ENCODE measurements at regions not wholly inside any gene's neighbourhood (a gene's known extent, or its start where the extent isn't known, plus 50 kb on each side); places are given as distances from the start of the nearest gene placed in this dataset.

GRCh38 chr4:170705907-170706306, 616.2 kb upstream of the AADAT start:
- WGBS (ENCODE audit: extremely low coverage, insufficient coverage, insufficient read length) = no CpG with 5 or more reads among the region's 3 CpGs
- no peak overlapping the region for H2BK120ac ChIP-seq (ENCODE audit: insufficient read depth, low read length, poor library complexity)
- H4K12ac ChIP-seq (ENCODE audit: low read depth, low read length) = no peak overlapping the region
- no peak overlapping the region for H3K4me3 ChIP-seq (ENCODE audit: low read depth, low read length)
- H2BK12ac ChIP-seq (ENCODE audit: low read length) = no peak overlapping the region
- H4K8ac ChIP-seq (ENCODE audit: low read depth, low read length) = no peak overlapping the region
- no peaks in the 10 kb centered on the region for H3K27me3 ChIP-seq (ENCODE audit: insufficient read depth, low read length)
- H3K79me1 ChIP-seq (ENCODE audit: low read length) = no peaks in the 10 kb centered on the region
- no peak overlapping the region for H2AK5ac ChIP-seq (ENCODE audit: low read length)
- no peak overlapping the region for H3K9ac ChIP-seq (ENCODE audit: low read length)
- no peak overlapping the region for H2BK5ac ChIP-seq (ENCODE audit: low read depth, low read length, poor library complexity)
- no peak overlapping the region for H3K14ac ChIP-seq (ENCODE audit: low read length)
- no peaks in the 10 kb centered on the region for H3K9me3 ChIP-seq (ENCODE audit: insufficient read depth, low read depth, low read length)
- no peak overlapping the region for H3K18ac ChIP-seq (ENCODE audit: low read length)
- no peak overlapping the region for H3K4ac ChIP-seq (ENCODE audit: low read depth, low read length)
- no peaks in the 10 kb centered on the region for H3K79me2 ChIP-seq (ENCODE audit: control insufficient read depth, insufficient read depth, low read length, poor library complexity)
- DNase-seq = no peak
- H4K91ac ChIP-seq (ENCODE audit: low read depth, low read length) = no peak overlapping the region
- H3K4me2 ChIP-seq (ENCODE audit: low read length) = no peak overlapping the region
- H3K23ac ChIP-seq (ENCODE audit: low read length) = no peak overlapping the region
- H3K36me3 ChIP-seq (ENCODE audit: control insufficient read depth in 1 of 2, insufficient read depth in 2 of 2, low read length in 2 of 2) = no peaks in the 10 kb centered on the region
- no peak overlapping the region for H3K27ac ChIP-seq (ENCODE audit: low read depth, low read length)
- no peak overlapping the region for H2AFZ ChIP-seq (ENCODE audit: insufficient read depth, low read length, poor library complexity)
- H3K4me1 ChIP-seq (ENCODE audit: control insufficient read depth in 1 of 2, insufficient read depth in 2 of 2, low read length in 2 of 2) = no peaks in the 10 kb centered on the region

GRCh38 chr4:170700064-170700463, 610.3 kb upstream of the AADAT start:
- Histone ChIP-seq H3K18ac (ENCODE audit: low read length) (no peak overlapping the region), H4K91ac (ENCODE audit: low read depth, low read length) (no peak overlapping the region), H3K4me2 (ENCODE audit: low read length) (no peak overlapping the region), H4K12ac (ENCODE audit: low read depth, low read length) (no peak overlapping the region), H3K4ac (ENCODE audit: low read depth, low read length) (no peak overlapping the region), H4K8ac (ENCODE audit: low read depth, low read length) (no peak overlapping the region), H2AFZ (ENCODE audit: insufficient read depth, low read length, poor library complexity) (no peak overlapping the region), H3K23ac (ENCODE audit: low read length) (no peak overlapping the region), H3K79me1 (ENCODE audit: low read length) (no peaks in the 10 kb centered on the region), H3K9me3 (ENCODE audit: insufficient read depth, low read depth, low read length) (no peaks in the 10 kb centered on the region), H3K4me1 (ENCODE audit: control insufficient read depth in 1 of 2, insufficient read depth in 2 of 2, low read length in 2 of 2) (no peaks in the 10 kb centered on the region), H3K9ac (ENCODE audit: low read length) (no peak overlapping the region), H3K14ac (ENCODE audit: low read length) (no peak overlapping the region), H3K27me3 (ENCODE audit: insufficient read depth, low read length) (no peaks in the 10 kb centered on the region), H3K4me3 (ENCODE audit: low read depth, low read length) (no peak overlapping the region), H2AK5ac (ENCODE audit: low read length) (no peak overlapping the region), H2BK12ac (ENCODE audit: low read length) (no peak overlapping the region), H3K79me2 (ENCODE audit: control insufficient read depth, insufficient read depth, low read length, poor library complexity) (no peaks in the 10 kb centered on the region), H2BK120ac (ENCODE audit: insufficient read depth, low read length, poor library complexity) (no peak overlapping the region), H2BK5ac (ENCODE audit: low read depth, low read length, poor library complexity) (no peak overlapping the region), H3K27ac (ENCODE audit: low read depth, low read length) (no peak overlapping the region), H3K36me3 (ENCODE audit: control insufficient read depth in 1 of 2, insufficient read depth in 2 of 2, low read length in 2 of 2) (no peaks in the 10 kb centered on the region)
- WGBS (ENCODE audit: extremely low coverage, insufficient coverage, insufficient read length) = 100% methylated on average over 1 of the region's 5 CpGs
- no peak for DNase-seq

DNA sequence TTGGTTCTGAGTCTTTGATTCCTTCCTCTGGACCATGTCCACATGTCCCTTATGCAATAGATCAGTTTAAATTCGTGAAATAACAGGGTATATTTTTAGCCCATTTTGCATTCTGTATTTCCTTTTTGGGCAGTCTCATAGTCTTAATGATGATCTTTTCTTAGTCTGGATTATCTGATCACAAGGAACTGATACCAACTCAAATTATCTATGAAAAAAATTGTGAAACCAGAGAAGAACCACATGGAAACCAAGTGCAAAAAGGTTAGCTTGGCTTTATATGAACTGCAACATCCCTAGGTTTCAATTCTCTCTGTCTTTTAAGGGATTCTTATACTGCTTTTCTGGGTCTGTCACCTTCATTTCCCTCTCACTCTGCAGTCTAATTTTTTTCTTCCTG, 608.6 kb upstream of the AADAT start:
- DNase-seq = no peak
- no peak overlapping the region for H2BK120ac ChIP-seq (ENCODE audit: insufficient read depth, low read length, poor library complexity)
- H3K4me3 ChIP-seq (ENCODE audit: low read depth, low read length) = no peak overlapping the region
- H3K4me1 ChIP-seq (ENCODE audit: control insufficient read depth in 1 of 2, insufficient read depth in 2 of 2, low read length in 2 of 2) = no peaks in the 10 kb centered on the region
- H3K79me1 ChIP-seq (ENCODE audit: low read length) = no peaks in the 10 kb centered on the region
- H4K91ac ChIP-seq (ENCODE audit: low read depth, low read length) = no peak overlapping the region
- no peaks in the 10 kb centered on the region for H3K27me3 ChIP-seq (ENCODE audit: insufficient read depth, low read length)
- H3K4me2 ChIP-seq (ENCODE audit: low read length) = no peak overlapping the region
- H3K14ac ChIP-seq (ENCODE audit: low read length) = no peak overlapping the region
- H3K9me3 ChIP-seq (ENCODE audit: insufficient read depth, low read depth, low read length) = no peaks in the 10 kb centered on the region
- H3K9ac ChIP-seq (ENCODE audit: low read length) = no peak overlapping the region
- no peaks in the 10 kb centered on the region for H3K79me2 ChIP-seq (ENCODE audit: control insufficient read depth, insufficient read depth, low read length, poor library complexity)
- no peak overlapping the region for H2BK12ac ChIP-seq (ENCODE audit: low read length)
- no peak overlapping the region for H3K23ac ChIP-seq (ENCODE audit: low read length)
- H3K4ac ChIP-seq (ENCODE audit: low read depth, low read length) = no peak overlapping the region
- no peak overlapping the region for H4K12ac ChIP-seq (ENCODE audit: low read depth, low read length)
- H2BK5ac ChIP-seq (ENCODE audit: low read depth, low read length, poor library complexity) = no peak overlapping the region
- H3K18ac ChIP-seq (ENCODE audit: low read length) = no peak overlapping the region
- H3K36me3 ChIP-seq (ENCODE audit: control insufficient read depth in 1 of 2, insufficient read depth in 2 of 2, low read length in 2 of 2) = no peaks in the 10 kb centered on the region
- no CpG with 5 or more reads among the region's 1 CpG for WGBS (ENCODE audit: extremely low coverage, insufficient coverage, insufficient read length)
- H2AK5ac ChIP-seq (ENCODE audit: low read length) = no peak overlapping the region
- H4K8ac ChIP-seq (ENCODE audit: low read depth, low read length) = no peak overlapping the region
- no peak overlapping the region for H2AFZ ChIP-seq (ENCODE audit: insufficient read depth, low read length, poor library complexity)
- no peak overlapping the region for H3K27ac ChIP-seq (ENCODE audit: low read depth, low read length)

DNA sequence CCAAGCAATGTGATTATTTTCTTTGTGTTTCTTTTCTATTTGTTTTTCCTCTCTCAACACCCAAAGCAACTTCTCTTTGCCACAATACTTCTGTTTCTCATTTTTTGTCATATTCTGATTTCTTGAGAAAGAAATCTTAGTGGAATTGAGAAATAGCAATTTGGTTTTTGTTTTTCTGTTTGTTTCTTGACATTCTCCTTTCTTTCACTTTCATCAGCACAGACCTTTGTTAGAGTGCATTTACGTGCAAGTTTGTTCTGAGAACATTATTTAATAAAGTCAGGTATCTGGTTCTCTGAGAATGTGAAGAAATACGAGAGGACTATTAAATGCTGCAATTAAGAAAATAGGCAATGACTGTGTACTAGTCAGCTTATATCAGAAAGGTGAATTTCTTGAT, 608.1 kb upstream of the AADAT start:
- no CpG with 5 or more reads among the region's 2 CpGs for WGBS (ENCODE audit: extremely low coverage, insufficient coverage, insufficient read length)
- Histone ChIP-seq H2AFZ (ENCODE audit: insufficient read depth, low read length, poor library complexity) (no peak overlapping the region), H3K4me2 (ENCODE audit: low read length) (no peak overlapping the region), H2BK5ac (ENCODE audit: low read depth, low read length, poor library complexity) (no peak overlapping the region), H3K27me3 (ENCODE audit: insufficient read depth, low read length) (no peaks in the 10 kb centered on the region), H2AK5ac (ENCODE audit: low read length) (no peak overlapping the region), H4K91ac (ENCODE audit: low read depth, low read length) (no peak overlapping the region), H3K9me3 (ENCODE audit: insufficient read depth, low read depth, low read length) (no peaks in the 10 kb centered on the region), H4K12ac (ENCODE audit: low read depth, low read length) (no peak overlapping the region), H3K27ac (ENCODE audit: low read depth, low read length) (no peak overlapping the region), H4K8ac (ENCODE audit: low read depth, low read length) (no peak overlapping the region), H3K4me1 (ENCODE audit: control insufficient read depth in 1 of 2, insufficient read depth in 2 of 2, low read length in 2 of 2) (no peaks in the 10 kb centered on the region), H3K9ac (ENCODE audit: low read length) (no peak overlapping the region), H3K4me3 (ENCODE audit: low read depth, low read length) (no peak overlapping the region), H3K4ac (ENCODE audit: low read depth, low read length) (no peak overlapping the region), H2BK120ac (ENCODE audit: insufficient read depth, low read length, poor library complexity) (no peak overlapping the region), H3K79me2 (ENCODE audit: control insufficient read depth, insufficient read depth, low read length, poor library complexity) (no peaks in the 10 kb centered on the region), H2BK12ac (ENCODE audit: low read length) (no peak overlapping the region), H3K18ac (ENCODE audit: low read length) (no peak overlapping the region), H3K23ac (ENCODE audit: low read length) (no peak overlapping the region), H3K36me3 (ENCODE audit: control insufficient read depth in 1 of 2, insufficient read depth in 2 of 2, low read length in 2 of 2) (no peaks in the 10 kb centered on the region), H3K14ac (ENCODE audit: low read length) (no peak overlapping the region), H3K79me1 (ENCODE audit: low read length) (no peaks in the 10 kb centered on the region)
- DNase-seq = no peak

- Histone ChIP-seq H4K91ac (ENCODE audit: low read depth, low read length) (no peak overlapping the region), H4K12ac (ENCODE audit: low read depth, low read length) (no peak overlapping the region), H4K8ac (ENCODE audit: low read depth, low read length) (no peak overlapping the region), H3K4ac (ENCODE audit: low read depth, low read length) (no peak overlapping the region), H3K27me3 (ENCODE audit: insufficient read depth, low read length) (no peaks in the 10 kb centered on the region), H3K18ac (ENCODE audit: low read length) (no peak overlapping the region), H2AK5ac (ENCODE audit: low read length) (no peak overlapping the region), H3K27ac (ENCODE audit: low read depth, low read length) (no peak overlapping the region), H3K4me2 (ENCODE audit: low read length) (no peak overlapping the region), H3K14ac (ENCODE audit: low read length) (no peak overlapping the region), H3K9me3 (ENCODE audit: insufficient read depth, low read depth, low read length) (no peaks in the 10 kb centered on the region), H2BK5ac (ENCODE audit: low read depth, low read length, poor library complexity) (no peak overlapping the region), H3K23ac (ENCODE audit: low read length) (no peak overlapping the region), H2AFZ (ENCODE audit: insufficient read depth, low read length, poor library complexity) (no peak overlapping the region), H3K79me1 (ENCODE audit: low read length) (no peaks in the 10 kb centered on the region), H3K4me1 (ENCODE audit: control insufficient read depth in 1 of 2, insufficient read depth in 2 of 2, low read length in 2 of 2) (no peaks in the 10 kb centered on the region), H3K9ac (ENCODE audit: low read length) (no peak overlapping the region), H3K79me2 (ENCODE audit: control insufficient read depth, insufficient read depth, low read length, poor library complexity) (no peaks in the 10 kb centered on the region), H3K4me3 (ENCODE audit: low read depth, low read length) (no peak overlapping the region), H2BK12ac (ENCODE audit: low read length) (no peak overlapping the region), H3K36me3 (ENCODE audit: control insufficient read depth in 1 of 2, insufficient read depth in 2 of 2, low read length in 2 of 2) (no peaks in the 10 kb centered on the region), H2BK120ac (ENCODE audit: insufficient read depth, low read length, poor library complexity) (no peak overlapping the region)
- no peak for DNase-seq
Observed at GRCh38 chr4:170697045-170697444, 607.3 kb upstream of the AADAT start.
